H9 (cell line): ENCODE measurements at regions not wholly inside any gene's neighbourhood (a gene's known extent, or its start where the extent isn't known, plus 50 kb on each side); places are given as distances from the start of the nearest gene placed in this dataset.

Source experiments
- DNase-seq: peaks from one replicate; pipeline ENCODE4 v3.0.0-alpha.2; 2017
- H2AFZ ChIP-seq: one replicate; pipeline ENCODE4 v1.6.1; 2013; ENCODE audit warnings: mild to moderate bottlenecking, low read length, control low read depth, moderate library complexity
- H2AK5ac ChIP-seq: 2 replicates; pipeline ENCODE4 v1.6.1; 2013; ENCODE audit warnings: low read length, control low read depth, mixed read lengths; ENCODE audit not compliant: insufficient read length
- H2BK120ac ChIP-seq: one replicate; pipeline ENCODE4 v1.6.1; 2013; ENCODE audit warnings: low read depth, mild to moderate bottlenecking, low read length, control low read depth, inconsistent platforms; ENCODE audit not compliant: poor library complexity, severe bottlenecking
- H2BK12ac ChIP-seq: 2 replicates; pipeline ENCODE4 v1.6.1; 2013; ENCODE audit warnings: low read length, control low read depth, mixed read lengths, low read depth; ENCODE audit not compliant: insufficient read length
- H2BK15ac ChIP-seq: 2 replicates; pipeline ENCODE4 v1.6.1; 2013; ENCODE audit warnings: low read depth, low read length, control low read depth
- H2BK20ac ChIP-seq: one replicate; pipeline ENCODE4 v1.6.1; 2013; ENCODE audit warnings: low read depth, mild to moderate bottlenecking, low read length, control low read depth, inconsistent platforms; ENCODE audit not compliant: poor library complexity, severe bottlenecking
- H2BK5ac ChIP-seq: 2 replicates; pipeline ENCODE4 v1.6.1; 2013; ENCODE audit warnings: low read length, control low read depth, mixed read lengths; ENCODE audit not compliant: insufficient read length
- H3K14ac ChIP-seq: 2 replicates; pipeline ENCODE4 v1.6.1; 2013; ENCODE audit warnings: low read length, control low read depth; ENCODE audit not compliant: insufficient read depth
- H3K18ac ChIP-seq: 2 replicates; pipeline ENCODE4 v1.6.1; 2013; ENCODE audit warnings: low read depth, mild to moderate bottlenecking, mixed read lengths, low read length, control low read depth; ENCODE audit not compliant: insufficient read length
- H3K23ac ChIP-seq: 2 replicates; pipeline ENCODE4 v1.6.1; 2013; ENCODE audit warnings: low read length, control low read depth, mixed read lengths, low read depth; ENCODE audit not compliant: insufficient read length
- H3K23me2 ChIP-seq: 2 replicates; pipeline ENCODE4 v1.6.1; 2013; ENCODE audit warnings: low read depth, mild to moderate bottlenecking, mixed read lengths, low read length, control low read depth; ENCODE audit not compliant: insufficient read length, poor library complexity, severe bottlenecking
- H3K27ac ChIP-seq: 2 replicates; pipeline ENCODE4 v1.5.1; 2013; ENCODE audit warnings: low read length, control low read depth, mixed read lengths, low read depth; ENCODE audit not compliant: insufficient read length
- H3K27me3 ChIP-seq: 2 replicates; pipeline ENCODE4 v1.6.1; 2013; ENCODE audit warnings: low read length, control low read depth, inconsistent platforms; ENCODE audit not compliant: insufficient read depth
- H3K4ac ChIP-seq: 2 replicates; pipeline ENCODE4 v1.6.1; 2013; ENCODE audit warnings: low read depth, mild to moderate bottlenecking, control low read depth, inconsistent platforms, low read length, moderate library complexity
- H3K4me1 ChIP-seq: 2 replicates; pipeline ENCODE4 v1.6.1; 2013; ENCODE audit warnings: low read length, control low read depth, inconsistent platforms; ENCODE audit not compliant: insufficient read depth
- H3K4me2 ChIP-seq: 2 replicates; pipeline ENCODE4 v1.6.1; 2013; ENCODE audit warnings: low read length, control low read depth, mixed read lengths; ENCODE audit not compliant: insufficient read length, insufficient read depth
- H3K56ac ChIP-seq: 2 replicates; pipeline ENCODE4 v1.6.1; 2013; ENCODE audit warnings: low read depth, mild to moderate bottlenecking, mixed read lengths, low read length, control low read depth; ENCODE audit not compliant: insufficient read length
- H3K79me1 ChIP-seq: 2 replicates; pipeline ENCODE4 v1.6.1; 2013; ENCODE audit warnings: low read depth, mild to moderate bottlenecking, moderate library complexity, low read length, control low read depth, inconsistent platforms; ENCODE audit not compliant: insufficient read depth, poor library complexity, severe bottlenecking
- H3K79me2 ChIP-seq: 2 replicates; pipeline ENCODE4 v1.6.1; 2013; ENCODE audit warnings: low read length, control low read depth, inconsistent platforms; ENCODE audit not compliant: insufficient read depth
- H3K9ac ChIP-seq: 2 replicates; pipeline ENCODE4 v1.6.1; 2013; ENCODE audit warnings: low read length, control low read depth, mixed read lengths; ENCODE audit not compliant: insufficient read length; ENCODE audit errors: extremely low read depth
- H3K9me3 ChIP-seq: one replicate; pipeline ENCODE4 v1.6.1; 2013; ENCODE audit warnings: low read depth, low read length, inconsistent platforms; ENCODE audit not compliant: control insufficient read depth
- H3T11ph ChIP-seq: one replicate; pipeline ENCODE4 v1.6.1; 2013; ENCODE audit warnings: mild to moderate bottlenecking, low read length, control low read depth, inconsistent platforms
- H4K20me1 ChIP-seq: one replicate; pipeline ENCODE4 v1.6.1; 2013; ENCODE audit not compliant: control insufficient read depth, insufficient read length, insufficient read depth
- H4K5ac ChIP-seq: 2 replicates; pipeline ENCODE4 v1.6.1; 2013; ENCODE audit warnings: low read depth, mild to moderate bottlenecking, mixed read lengths, low read length, control low read depth; ENCODE audit not compliant: insufficient read length
- H4K8ac ChIP-seq: replicated peaks from 2 replicates; pipeline ENCODE4 v1.6.1; 2013; ENCODE audit warnings: low read length, control low read depth, mixed read lengths, low read depth; ENCODE audit not compliant: insufficient read length
- H4K91ac ChIP-seq: 2 replicates; pipeline ENCODE4 v1.6.1; 2013; ENCODE audit warnings: low read depth, mild to moderate bottlenecking, moderate library complexity, mixed read lengths, low read length, control low read depth; ENCODE audit not compliant: insufficient read length
- H3K27ac Mint-ChIP-seq, 3 experiments: 2 replicates in 2 of 3; 3 replicates in 1 of 3; pipeline ENCODE4 v1.8.0; 2020 to 2021; ENCODE audit warnings: mixed read lengths in 3 of 3, mild to moderate bottlenecking in 1 of 3, moderate library complexity in 1 of 3
- H3K27me3 Mint-ChIP-seq: 2 replicates; pipeline ENCODE4 v1.8.0; 2021; ENCODE audit warnings: low read depth, mild to moderate bottlenecking, moderate library complexity, mixed read lengths
- H3K36me3 Mint-ChIP-seq, 3 experiments: 2 replicates in 2 of 3; 3 replicates in 1 of 3; pipeline ENCODE4 v1.8.0; 2020 to 2021; ENCODE audit warnings: low read depth in 3 of 3, mixed read lengths in 3 of 3; ENCODE audit not compliant: insufficient read depth in 1 of 3
- H3K4me1 Mint-ChIP-seq, 2 experiments: 2 replicates each; pipeline ENCODE4 v1.8.0; 2020; ENCODE audit warnings: mixed read lengths in 2 of 2
- H3K4me3 Mint-ChIP-seq, 2 experiments: 2 replicates in 1 of 2; 3 replicates in 1 of 2; pipeline ENCODE4 v1.8.0; 2020 to 2021; ENCODE audit warnings: mild to moderate bottlenecking in 2 of 2, mixed read lengths in 2 of 2, moderate library complexity in 1 of 2
- H3K9me3 Mint-ChIP-seq, 2 experiments: 2 replicates in 1 of 2; 3 replicates in 1 of 2; pipeline ENCODE4 v1.8.0; 2020; ENCODE audit warnings: mild to moderate bottlenecking in 2 of 2, mixed read lengths in 2 of 2, moderate library complexity in 1 of 2
- CTCF ChIP-seq: fragments of 200-600 bp; sonication (generic); conservative IDR thresholded peaks from 3 replicates; pipeline ENCODE4 v1.8.0; 2021; ENCODE audit warnings: antibody characterized with exemption, mild to moderate bottlenecking
- WGBS: extraction: QIAGEN DNeasy Blood & Tissue Kit; methylation state at CpG from one replicate; pipeline ENCODE4 v1.1.7; 2013; ENCODE audit warnings: missing lambda C conversion rate, low lambda C conversion rate, mixed read lengths; ENCODE audit not compliant: insufficient read length; ENCODE audit errors: extremely low coverage; 5-methylcytosine and 5-hydroxymethylcytosine counted together

- H3K18ac ChIP-seq = no peak overlapping the region
- DNase-seq = no peak
- no peak overlapping the region for H3K4ac ChIP-seq
- H3K79me1 ChIP-seq = no peaks in the 10 kb centered on the region
- no peaks in the 10 kb centered on the region for H4K20me1 ChIP-seq
- H3K27me3 ChIP-seq = no peaks in the 10 kb centered on the region
- no peak overlapping the region for H3K27ac ChIP-seq
- no peak overlapping the region for H3K23ac ChIP-seq
- H3T11ph ChIP-seq = no peak overlapping the region
- no peak overlapping the region for H2BK15ac ChIP-seq
- no peak overlapping the region for H2BK20ac ChIP-seq
- no peak overlapping the region for H4K5ac ChIP-seq
- no peak overlapping the region for H2BK120ac ChIP-seq
- TF ChIP-seq CTCF = no peak
- H3K79me2 ChIP-seq = no peaks in the 10 kb centered on the region
- no peaks in the 10 kb centered on the region for H3K9me3 ChIP-seq
- no CpG with 5 or more reads among the region's 1 CpG for WGBS
- Mint-ChIP-seq H3K4me3 (no peak overlapping the region), H3K27me3 (no peaks in the 10 kb centered on the region), H3K36me3 (peaks cover 0 to 10% (median 4%) of the 10 kb centered on the region in 3 experiments; a peak in 3 of 7 replicates), H3K4me1 (no peaks in the 10 kb centered on the region), H3K27ac (peak overlapping the region in 1 of 3 experiments; percentile 59; a peak in 1 of 7 replicates), H3K9me3 (peaks cover 4 to 12% of the 10 kb centered on the region in 2 experiments; a peak in 4 of 5 replicates)
- H3K56ac ChIP-seq = no peak overlapping the region
- no peak overlapping the region for H4K91ac ChIP-seq
- no peak overlapping the region for H3K14ac ChIP-seq
- no peak overlapping the region for H3K9ac ChIP-seq
- H2BK5ac ChIP-seq = no peak overlapping the region
- H3K23me2 ChIP-seq = no peaks in the 10 kb centered on the region
- no peak overlapping the region for H2AK5ac ChIP-seq
- H4K8ac ChIP-seq = no peak overlapping the region
- H3K4me2 ChIP-seq = no peak overlapping the region
- H2AFZ ChIP-seq = no peak overlapping the region
- no peaks in the 10 kb centered on the region for H3K4me1 ChIP-seq
- no peak overlapping the region for H2BK12ac ChIP-seq
Measured at GRCh38 chr7:119918185-119918584, 354.8 kb upstream of the KCND2 start.
